SK-N-SH (cell line): ENCODE measurements at regions not wholly inside any gene's neighbourhood (a gene's known extent, or its start where the extent isn't known, plus 50 kb on each side); places are given as distances from the start of the nearest gene placed in this dataset.
A peak's percentile ranks its signal among the peaks of the same experiment; 100 is the strongest.

Experiments
- CTCF ChIA-PET: fragments of 300-600, 350-600 bp; formaldehyde crosslinking; extraction: SDS; loops from one replicate; lab custom pipeline; 2021; lab: Yijun Ruan, JAX
- POLR2A ChIA-PET: fragments of 350-600 bp; sonication (Branson Sonifier 250); formaldehyde crosslinking; extraction: SDS; loops from one replicate; lab custom pipeline; 2020; ENCODE audit warnings: antibody characterized with exemption, inconsistent platforms; lab: Yijun Ruan, JAX
- DNase-seq: peaks from one replicate; pipeline ENCODE4 v3.0.0; 2012
- H2AFZ ChIP-seq: fragments of 200-600 bp; sonication (generic); 2 replicates; pipeline ENCODE4 v1.8.1; 2016; ENCODE audit warnings: antibody characterized with exemption, mild to moderate bottlenecking, low read depth
- H3F3A ChIP-seq: fragments of 200-600 bp; sonication (generic); replicated peaks from 2 replicates; pipeline ENCODE3; 2016; ENCODE audit warnings: antibody characterized with exemption, mild to moderate bottlenecking; ENCODE audit not compliant: insufficient read depth
- H3K27ac ChIP-seq, 2 experiments: fragments of 200-500 bp in 1 of 2; fragments of 200-600 bp in 1 of 2; sonication (Bioruptor generic) in 1 of 2; sonication (generic), shearing (Covaris generic) in 1 of 2; 2 replicates each; pipeline versions ENCODE4 v1.5.1 to v1.6.1; 2014 to 2016; ENCODE audit warnings: low read depth in 2 of 2, inconsistent platforms in 1 of 2, low read length in 1 of 2, mild to moderate bottlenecking in 1 of 2, mixed read lengths in 1 of 2
- H3K27me3 ChIP-seq: fragments of 200-600 bp; sonication (generic), shearing (Covaris generic); 2 replicates; pipeline ENCODE4 v1.6.1; 2016; ENCODE audit warnings: mixed run types; ENCODE audit not compliant: insufficient read depth
- H3K36me3 ChIP-seq, 2 experiments: fragments of 200-500 bp in 1 of 2; fragments of 200-600 bp in 1 of 2; sonication (Bioruptor generic) in 1 of 2; sonication (generic) in 1 of 2; replicated peaks in 1 of 2; 2 replicates each; pipeline versions ENCODE3 to v1.5.1; 2014 to 2016; ENCODE audit warnings: low read length in 1 of 2, mild to moderate bottlenecking in 1 of 2; ENCODE audit not compliant: insufficient read depth in 2 of 2, control insufficient read depth in 1 of 2
- H3K4me1 ChIP-seq, 2 experiments: fragments of 200-500 bp in 1 of 2; fragments of 200-600 bp in 1 of 2; sonication (Bioruptor generic) in 1 of 2; sonication (generic), shearing (Covaris generic) in 1 of 2; 2 replicates each; pipeline versions ENCODE4 v1.5.1 to v1.6.1; 2014 to 2016; ENCODE audit warnings: low read depth in 1 of 2, low read length in 1 of 2, mixed run types in 1 of 2; ENCODE audit not compliant: insufficient read depth in 2 of 2, control insufficient read depth in 1 of 2
- H3K4me2 ChIP-seq: fragments of 200-600 bp; sonication (generic), shearing (Covaris generic); 2 replicates; pipeline ENCODE4 v1.6.1; 2017; ENCODE audit warnings: mixed run types
- H3K4me3 ChIP-seq, 2 experiments: fragments of 200-500 bp in 1 of 2; fragments of 200-600 bp in 1 of 2; sonication (Bioruptor generic) in 1 of 2; sonication (generic), shearing (Covaris generic) in 1 of 2; 2 replicates each; pipeline versions ENCODE4 v1.5.1 to v1.8.1; 2014 to 2016; ENCODE audit warnings: low read depth in 2 of 2, inconsistent platforms in 1 of 2, low read length in 1 of 2, mild to moderate bottlenecking in 1 of 2, mixed read lengths in 1 of 2, moderate library complexity in 1 of 2
- H3K79me2 ChIP-seq: fragments of 200-600 bp; sonication (generic); 2 replicates; pipeline ENCODE4 v1.8.1; 2017; ENCODE audit warnings: mild to moderate bottlenecking; ENCODE audit not compliant: insufficient read depth
- H3K9ac ChIP-seq: fragments of 200-600 bp; sonication (generic); 2 replicates; pipeline ENCODE4 v1.6.1; 2017; ENCODE audit warnings: mixed run types
- H3K9me2 ChIP-seq: fragments of 200-600 bp; sonication (generic); 2 replicates; pipeline ENCODE4 v1.6.1; 2017; ENCODE audit warnings: mixed run types
- H3K9me3 ChIP-seq: fragments of 200-600 bp; sonication (generic); 2 replicates; pipeline ENCODE4 v1.6.1; 2017; ENCODE audit warnings: mixed run types, mild to moderate bottlenecking, moderate library complexity
- H4K20me1 ChIP-seq: fragments of 200-600 bp; sonication (generic); 2 replicates; pipeline ENCODE4 v1.6.1; 2017; ENCODE audit warnings: mild to moderate bottlenecking, mixed run types; ENCODE audit not compliant: insufficient read depth
- EP300 ChIP-seq, 2 experiments: IDR thresholded peaks; 2 replicates each; pipeline versions ENCODE4 v1.4.0 to v1.6.1; 2012; ENCODE audit warnings: borderline replicate concordance in 1 of 2, low read depth in 1 of 2, low read length in 1 of 2
- EZH2phosphoT487 ChIP-seq: fragments of 200-600 bp; sonication (generic); IDR thresholded peaks from 2 replicates; pipeline ENCODE4 v1.6.1; 2017; ENCODE audit warnings: low read depth, mixed run types, mild to moderate bottlenecking, antibody characterized with exemption, moderate library complexity, borderline replicate concordance
- FOSL2 ChIP-seq: IDR thresholded peaks from 2 replicates; pipeline ENCODE4 v1.4.0; 2012; ENCODE audit warnings: low read depth, mild to moderate bottlenecking, moderate library complexity, borderline replicate concordance
- FOXM1 ChIP-seq: IDR thresholded peaks from 2 replicates; pipeline ENCODE4 v1.4.0; 2012; ENCODE audit warnings: low read depth, mild to moderate bottlenecking
- GABPA ChIP-seq: IDR thresholded peaks from 2 replicates; pipeline ENCODE4 v1.4.0; 2012; ENCODE audit warnings: low read depth, mild to moderate bottlenecking
- GATA2 ChIP-seq: sonication (generic); formaldehyde crosslinking; IDR thresholded peaks from 2 replicates; pipeline ENCODE4 v1.5.0; 2020; ENCODE audit warnings: mild to moderate bottlenecking, missing genetic modification reagents
- JUND ChIP-seq: IDR thresholded peaks from 2 replicates; pipeline ENCODE4 v1.4.0; 2012
- MEF2A ChIP-seq: IDR thresholded peaks from 2 replicates; pipeline ENCODE4 v1.4.0; 2012; ENCODE audit warnings: low read depth, borderline replicate concordance
- MXI1 ChIP-seq: IDR thresholded peaks from 2 replicates; pipeline ENCODE4 v1.6.1; 2012; ENCODE audit warnings: mild to moderate bottlenecking, low read depth, low read length, improper control_type of control experiment
- NFIC ChIP-seq: IDR thresholded peaks from 2 replicates; pipeline ENCODE4 v1.4.0; 2012; ENCODE audit warnings: borderline replicate concordance
- POLR2AphosphoS5 ChIP-seq: IDR thresholded peaks from 2 replicates; pipeline ENCODE4 v1.6.1; 2012; ENCODE audit warnings: low read depth, low read length
- RXRA ChIP-seq: IDR thresholded peaks from 2 replicates; pipeline ENCODE4 v1.4.0; 2012; ENCODE audit warnings: low read depth, mild to moderate bottlenecking, borderline replicate concordance
- SIN3A ChIP-seq: IDR thresholded peaks from 2 replicates; pipeline ENCODE4 v1.6.1; 2012; ENCODE audit warnings: low read depth, mild to moderate bottlenecking, low read length, moderate library complexity, borderline replicate concordance
- TCF12 ChIP-seq: IDR thresholded peaks from 2 replicates; pipeline ENCODE4 v1.4.0; 2012
- WGBS: methylation state at CpG from one replicate; pipeline ENCODE4 v1.1.6; 2017; ENCODE audit warnings: low lambda C conversion rate; 5-methylcytosine and 5-hydroxymethylcytosine counted together
- TF ChIP-seq, protein P1 (sequence below): IDR thresholded peaks from 2 replicates; pipeline ENCODE4; 2012
- TF ChIP-seq, protein P2 (sequence below): IDR thresholded peaks from 2 replicates; pipeline ENCODE4 v1.4.0; 2012; ENCODE audit warnings: low read depth, borderline replicate concordance

DNA sequence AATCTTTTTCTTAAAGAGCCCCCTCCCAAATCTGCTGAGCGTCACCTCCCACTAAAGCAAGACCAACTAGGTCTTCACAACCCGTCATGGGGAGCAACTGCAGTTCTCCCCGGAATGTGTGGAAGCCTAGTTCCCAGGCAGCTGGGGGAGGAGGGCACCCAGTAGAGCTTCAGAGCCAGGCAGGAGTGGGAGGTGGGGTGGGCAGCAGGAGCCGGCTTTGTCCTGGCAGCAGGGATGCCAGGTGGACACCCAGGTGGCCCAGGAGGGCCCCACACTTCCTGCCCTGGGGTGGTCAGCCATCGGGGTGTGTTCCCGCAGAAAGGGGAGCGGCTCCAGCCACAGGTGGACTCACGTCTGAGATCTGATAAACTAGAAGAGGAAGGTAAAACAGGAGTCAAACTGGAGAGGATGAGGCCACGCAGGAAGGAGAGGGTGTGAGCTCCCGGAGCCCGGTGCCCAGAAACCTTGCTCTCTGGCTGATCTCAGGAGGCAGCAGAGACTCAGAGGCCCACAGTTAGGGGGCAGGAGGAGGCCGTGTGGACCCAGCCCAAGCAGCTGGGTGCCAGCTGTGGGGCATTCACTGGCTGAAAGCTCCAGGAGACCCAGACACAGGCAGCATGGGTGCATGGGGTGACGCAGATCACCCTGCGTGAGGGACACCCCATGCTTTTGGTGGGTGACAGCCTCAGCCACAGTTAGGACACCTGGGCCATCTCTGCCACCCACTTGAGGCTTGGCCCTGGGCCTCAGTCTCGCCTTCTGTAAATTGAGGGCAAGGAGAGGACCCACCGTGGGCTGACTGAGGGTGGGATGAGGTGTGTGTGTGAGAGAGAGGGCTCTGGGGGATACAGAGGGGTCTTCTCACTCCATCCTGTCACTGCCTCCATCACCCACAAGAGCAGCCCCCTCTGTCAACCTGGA lies 260.8 kb upstream of the TNRC6C start:
- no peak for TF ChIP-seq SIN3A
- TF ChIP-seq POLR2AphosphoS5: no peak
- TF ChIP-seq MEF2A: no peak
- no peak for TF ChIP-seq EZH2phosphoT487
- TF ChIP-seq TCF12: no peak
- no peak for TF ChIP-seq RXRA
- no peak for TF ChIP-seq GATA2
- TF ChIP-seq FOXM1: no peak
- TF ChIP-seq NFIC: no peak
- no peak for TF ChIP-seq JUND
- TF ChIP-seq, protein P1, sequence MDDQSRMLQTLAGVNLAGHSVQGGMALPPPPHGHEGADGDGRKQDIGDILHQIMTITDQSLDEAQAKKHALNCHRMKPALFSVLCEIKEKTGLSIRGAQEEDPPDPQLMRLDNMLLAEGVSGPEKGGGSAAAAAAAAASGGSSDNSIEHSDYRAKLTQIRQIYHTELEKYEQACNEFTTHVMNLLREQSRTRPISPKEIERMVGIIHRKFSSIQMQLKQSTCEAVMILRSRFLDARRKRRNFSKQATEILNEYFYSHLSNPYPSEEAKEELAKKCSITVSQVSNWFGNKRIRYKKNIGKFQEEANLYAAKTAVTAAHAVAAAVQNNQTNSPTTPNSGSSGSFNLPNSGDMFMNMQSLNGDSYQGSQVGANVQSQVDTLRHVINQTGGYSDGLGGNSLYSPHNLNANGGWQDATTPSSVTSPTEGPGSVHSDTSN: no peak
- TF ChIP-seq FOSL2: no peak
- TF ChIP-seq MXI1: no peak
- TF ChIP-seq, protein P2, sequence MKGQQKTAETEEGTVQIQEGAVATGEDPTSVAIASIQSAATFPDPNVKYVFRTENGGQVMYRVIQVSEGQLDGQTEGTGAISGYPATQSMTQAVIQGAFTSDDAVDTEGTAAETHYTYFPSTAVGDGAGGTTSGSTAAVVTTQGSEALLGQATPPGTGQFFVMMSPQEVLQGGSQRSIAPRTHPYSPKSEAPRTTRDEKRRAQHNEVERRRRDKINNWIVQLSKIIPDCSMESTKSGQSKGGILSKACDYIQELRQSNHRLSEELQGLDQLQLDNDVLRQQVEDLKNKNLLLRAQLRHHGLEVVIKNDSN: no peak
- no peak for TF ChIP-seq GABPA
- no peak for TF ChIP-seq EP300 (IDR thresholded peaks at IDR 0.05; ENCODE audit: borderline replicate concordance in 1 of 2, low read depth in 1 of 2, low read length in 1 of 2)
- Histone ChIP-seq H3K27ac (no peak overlapping the region; a peak in 1 of 4 replicates), H3K9ac (no peak overlapping the region), H3K4me3 (no peak overlapping the region), H3K4me2 (no peak overlapping the region), H2AFZ (no peak overlapping the region), H3K9me2 (no peaks in the 10 kb centered on the region), H3F3A (no peaks in the 10 kb centered on the region), H3K4me1 (peaks cover 0 to 61% of the 10 kb centered on the region in 2 experiments; a peak in 1 of 4 replicates), H3K27me3 (peaks cover 54% of the 10 kb centered on the region), H3K9me3 (no peaks in the 10 kb centered on the region), H3K36me3 (no peaks in the 10 kb centered on the region), H4K20me1 (no peaks in the 10 kb centered on the region), H3K79me2 (no peaks in the 10 kb centered on the region)
- WGBS: 54% methylated on average over 14 of the region's 16 CpGs
- peak; percentile 45 for DNase-seq
- ChIA-PET CTCF (interaction anchor here (1.3 to 1.6 kb wide), 3 partner anchors 16 to 155 kb away, joined by 4 to 6 read pairs (median 4); no protein-coding TSS in a partner anchor), POLR2A (interaction anchor here (0.6 to 1.5 kb wide), 2 partner anchors 249 to 261 kb away, joined by 4 to 5 read pairs; partner anchors contain the start of gene TNRC6C)
